Osteocyte (in vitro differentiated cells): ENCODE measurements at regions not wholly inside any gene's neighbourhood (a gene's known extent, or its start where the extent isn't known, plus 50 kb on each side); places are given as distances from the start of the nearest gene placed in this dataset.

Source experiments
- DNase-seq: peaks from one replicate; pipeline ENCODE4 v3.0.0; 2021; ENCODE audit warnings: mixed read lengths; ENCODE audit not compliant: unreplicated experiment; ENCODE audit errors: extremely low spot score
- H3K27ac Mint-ChIP-seq: one replicate; pipeline ENCODE4 v1.8.0; 2021; ENCODE audit warnings: mild to moderate bottlenecking, mixed read lengths; ENCODE audit not compliant: unreplicated experiment
- H3K27me3 Mint-ChIP-seq: one replicate; pipeline ENCODE4 v1.8.0; 2021; ENCODE audit warnings: mixed read lengths; ENCODE audit not compliant: unreplicated experiment
- H3K36me3 Mint-ChIP-seq: one replicate; pipeline ENCODE4 v1.8.0; 2021; ENCODE audit warnings: mixed read lengths; ENCODE audit not compliant: unreplicated experiment
- H3K4me1 Mint-ChIP-seq: one replicate; pipeline ENCODE4 v1.8.0; 2021; ENCODE audit warnings: mixed read lengths; ENCODE audit not compliant: unreplicated experiment
- H3K4me3 Mint-ChIP-seq: one replicate; pipeline ENCODE4 v1.8.0; 2021; ENCODE audit warnings: mild to moderate bottlenecking, moderate library complexity, mixed read lengths; ENCODE audit not compliant: unreplicated experiment
- H3K9me3 Mint-ChIP-seq: one replicate; pipeline ENCODE4 v1.8.0; 2021; ENCODE audit warnings: mixed read lengths; ENCODE audit not compliant: unreplicated experiment
- CTCF ChIP-seq: fragments of 200-600 bp; sonication (generic); IDR thresholded peaks from 2 replicates; pipeline ENCODE4 v1.5.0; 2021; ENCODE audit warnings: antibody characterized with exemption, mild to moderate bottlenecking, moderate library complexity

DNA sequence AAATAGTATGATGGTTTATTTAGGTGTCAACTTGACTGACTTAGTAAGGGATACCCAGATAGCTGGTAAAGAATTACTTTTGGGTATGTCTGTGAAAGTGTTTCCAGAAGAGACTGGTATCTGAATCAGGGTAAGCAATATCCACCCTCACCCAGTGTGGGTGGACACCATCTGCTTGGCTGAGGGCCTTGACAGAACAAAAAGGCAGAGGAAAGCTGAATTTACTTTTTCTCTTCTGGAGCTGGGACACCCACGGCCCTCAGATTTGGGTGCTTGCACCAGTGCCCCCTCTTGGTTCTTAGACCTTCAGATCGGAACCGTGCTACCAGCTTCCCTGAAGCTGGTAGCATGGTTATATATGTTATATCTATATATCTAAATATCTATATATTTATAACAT is 489.5 kb upstream of the MPDZ start:
- no peak overlapping the region for H3K4me3 Mint-ChIP-seq
- no peaks in the 10 kb centered on the region for H3K36me3 Mint-ChIP-seq
- no peak for DNase-seq
- no peak for TF ChIP-seq CTCF
- H3K27ac Mint-ChIP-seq = no peak overlapping the region
- no peaks in the 10 kb centered on the region for H3K9me3 Mint-ChIP-seq
- no peaks in the 10 kb centered on the region for H3K4me1 Mint-ChIP-seq
- peaks cover 8% of the 10 kb centered on the region for H3K27me3 Mint-ChIP-seq

- Mint-ChIP-seq H3K27me3 (peaks cover 8% of the 10 kb centered on the region), H3K9me3 (no peaks in the 10 kb centered on the region), H3K36me3 (no peaks in the 10 kb centered on the region), H3K4me3 (no peak overlapping the region), H3K27ac (no peak overlapping the region), H3K4me1 (no peaks in the 10 kb centered on the region)
- TF ChIP-seq CTCF = no peak
- no peak for DNase-seq
These were observed 482.7 kb upstream of the MPDZ start for GRCh38 chr9:13762209-13762608.

DNA sequence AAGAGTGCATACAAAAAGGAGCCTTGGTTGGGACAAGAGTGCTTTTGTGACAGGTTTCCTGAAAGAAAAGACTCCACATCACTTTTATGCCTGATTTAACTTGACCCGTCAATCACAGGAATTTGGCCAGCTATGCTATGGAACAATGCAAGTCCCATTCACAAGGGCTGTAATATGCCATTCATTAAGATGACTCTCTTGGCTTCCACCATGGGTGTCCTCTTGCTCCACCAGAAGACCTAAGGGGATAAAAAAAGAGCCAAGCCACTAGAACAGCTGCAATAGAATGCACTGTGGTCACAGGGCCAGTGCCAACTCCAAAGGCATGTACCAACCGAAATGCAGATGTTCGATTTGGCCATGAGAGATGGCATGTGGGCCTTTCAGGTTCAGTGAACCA is 480.1 kb upstream of the MPDZ start:
- Mint-ChIP-seq H3K4me1 (no peaks in the 10 kb centered on the region), H3K9me3 (no peaks in the 10 kb centered on the region)

GRCh38 chr9:13758936-13759335 is 479.4 kb upstream of the MPDZ start:
- Mint-ChIP-seq H3K4me1 (no peaks in the 10 kb centered on the region), H3K4me3 (no peak overlapping the region), H3K36me3 (no peaks in the 10 kb centered on the region), H3K9me3 (no peaks in the 10 kb centered on the region), H3K27me3 (peaks cover 25% of the 10 kb centered on the region), H3K27ac (no peak overlapping the region)
- TF ChIP-seq CTCF = no peak
- DNase-seq = no peak

More for the DNA sequence above, 480.1 kb upstream of the MPDZ start:
- Mint-ChIP-seq H3K27me3 (peaks cover 21% of the 10 kb centered on the region), H3K36me3 (no peaks in the 10 kb centered on the region), H3K27ac (no peak overlapping the region), H3K4me3 (no peak overlapping the region)
- no peak for DNase-seq
- no peak for TF ChIP-seq CTCF

- Mint-ChIP-seq H3K36me3 (no peaks in the 10 kb centered on the region), H3K4me3 (no peak overlapping the region), H3K27me3 (peaks cover 32% of the 10 kb centered on the region), H3K27ac (no peak overlapping the region), H3K4me1 (no peaks in the 10 kb centered on the region), H3K9me3 (no peaks in the 10 kb centered on the region)
- no peak for DNase-seq
- TF ChIP-seq CTCF = no peak
These were observed 477.5 kb upstream of the MPDZ start for GRCh38 chr9:13756943-13757342.
